ENCODE measurements at regions not wholly inside any gene's neighbourhood (a gene's known extent, or its start where the extent isn't known, plus 50 kb on each side); places are given as distances from the start of the nearest gene placed in this dataset.

GRCh38 chr10:57799625-57800024 lies 468.1 kb downstream of the IPMK start:
- no peaks in the 10 kb centered on the region for H3K36me3 ChIP-seq
- no peak overlapping the region for H3K27ac ChIP-seq
- H3K9me3 ChIP-seq (replicated peaks) = no peaks in the 10 kb centered on the region
- no peak overlapping the region for H3K4me3 ChIP-seq
- H3K27me3 ChIP-seq = no peaks in the 10 kb centered on the region
- DNase-seq = no peak
- H3K4me1 ChIP-seq = no peaks in the 10 kb centered on the region

- H3K9me3 ChIP-seq (replicated peaks) = no peaks in the 10 kb centered on the region
- no peaks in the 10 kb centered on the region for H3K4me1 ChIP-seq
- no peak for DNase-seq
- no peaks in the 10 kb centered on the region for H3K27me3 ChIP-seq
- no peak overlapping the region for H3K4me3 ChIP-seq
- H3K36me3 ChIP-seq = no peaks in the 10 kb centered on the region
- H3K27ac ChIP-seq = no peak overlapping the region
Measured at GRCh38 chr10:57798830-57799229, 468.9 kb downstream of the IPMK start.

- Histone ChIP-seq H3K9me3 (replicated peaks) (no peaks in the 10 kb centered on the region), H3K36me3 (no peaks in the 10 kb centered on the region), H3K27me3 (no peaks in the 10 kb centered on the region), H3K27ac (no peak overlapping the region), H3K4me1 (no peaks in the 10 kb centered on the region), H3K4me3 (no peak overlapping the region)
- DNase-seq = no peak
Measured at GRCh38 chr10:57791546-57791945, 476.1 kb downstream of the IPMK start.

- Histone ChIP-seq H3K4me3 (no peak overlapping the region), H3K36me3 (no peaks in the 10 kb centered on the region), H3K9me3 (replicated peaks) (no peaks in the 10 kb centered on the region), H3K4me1 (no peaks in the 10 kb centered on the region), H3K27ac (no peak overlapping the region), H3K27me3 (no peaks in the 10 kb centered on the region)
- DNase-seq = no peak
Measured at GRCh38 chr10:57790703-57791102, 477.0 kb downstream of the IPMK start.

- H3K4me3 ChIP-seq = no peak overlapping the region
- no peaks in the 10 kb centered on the region for H3K9me3 ChIP-seq (replicated peaks)
- DNase-seq = no peak
- no peaks in the 10 kb centered on the region for H3K36me3 ChIP-seq
- H3K27me3 ChIP-seq = no peaks in the 10 kb centered on the region
- H3K27ac ChIP-seq = no peak overlapping the region
- no peaks in the 10 kb centered on the region for H3K4me1 ChIP-seq
Measured at GRCh38 chr10:57788117-57788516, 479.6 kb downstream of the IPMK start.

GRCh38 chr10:57786850-57787750 lies 480.6 kb downstream of the IPMK start:
- Histone ChIP-seq H3K9me3 (replicated peaks) (no peaks in the 10 kb centered on the region), H3K4me1 (no peaks in the 10 kb centered on the region), H3K4me3 (no peak overlapping the region), H3K27ac (no peak overlapping the region), H3K36me3 (no peaks in the 10 kb centered on the region), H3K27me3 (no peaks in the 10 kb centered on the region)
- DNase-seq = no peak

- no peak overlapping the region for H3K4me3 ChIP-seq
- no peaks in the 10 kb centered on the region for H3K9me3 ChIP-seq (replicated peaks)
- H3K36me3 ChIP-seq = no peaks in the 10 kb centered on the region
- H3K4me1 ChIP-seq = no peaks in the 10 kb centered on the region
- H3K27ac ChIP-seq = no peak overlapping the region
- no peaks in the 10 kb centered on the region for H3K27me3 ChIP-seq
- no peak for DNase-seq
Measured at GRCh38 chr10:57786331-57786730, 481.4 kb downstream of the IPMK start.

- Histone ChIP-seq H3K27me3 (no peaks in the 10 kb centered on the region), H3K4me1 (no peaks in the 10 kb centered on the region), H3K9me3 (replicated peaks) (no peaks in the 10 kb centered on the region), H3K4me3 (no peak overlapping the region), H3K36me3 (no peaks in the 10 kb centered on the region), H3K27ac (no peak overlapping the region)
- no peak for DNase-seq
Measured at GRCh38 chr10:57785546-57785945, 482.1 kb downstream of the IPMK start.

- no peaks in the 10 kb centered on the region for H3K36me3 ChIP-seq
- DNase-seq = no peak
- no peaks in the 10 kb centered on the region for H3K9me3 ChIP-seq (replicated peaks)
- no peaks in the 10 kb centered on the region for H3K27me3 ChIP-seq
- H3K4me3 ChIP-seq = no peak overlapping the region
- H3K27ac ChIP-seq = no peak overlapping the region
- H3K4me1 ChIP-seq = no peaks in the 10 kb centered on the region
Measured at GRCh38 chr10:57785068-57785467, 482.6 kb downstream of the IPMK start.

- Histone ChIP-seq H3K4me3 (no peak overlapping the region), H3K36me3 (no peaks in the 10 kb centered on the region), H3K9me3 (replicated peaks) (no peaks in the 10 kb centered on the region), H3K27me3 (no peaks in the 10 kb centered on the region), H3K27ac (no peak overlapping the region), H3K4me1 (no peaks in the 10 kb centered on the region)
- DNase-seq = no peak
Measured at GRCh38 chr10:57776688-57777432, 490.8 kb downstream of the IPMK start.

GRCh38 chr10:57775250-57775649 lies 492.4 kb downstream of the IPMK start:
- no peak overlapping the region for H3K4me3 ChIP-seq
- no peaks in the 10 kb centered on the region for H3K27me3 ChIP-seq
- no peaks in the 10 kb centered on the region for H3K4me1 ChIP-seq
- no peaks in the 10 kb centered on the region for H3K9me3 ChIP-seq (replicated peaks)
- no peak overlapping the region for H3K27ac ChIP-seq
- no peak for DNase-seq
- no peaks in the 10 kb centered on the region for H3K36me3 ChIP-seq

- Histone ChIP-seq H3K4me3 (no peak overlapping the region), H3K27ac (no peak overlapping the region), H3K36me3 (no peaks in the 10 kb centered on the region), H3K4me1 (no peaks in the 10 kb centered on the region), H3K27me3 (no peaks in the 10 kb centered on the region), H3K9me3 (replicated peaks) (no peaks in the 10 kb centered on the region)
- no peak for DNase-seq
Measured at GRCh38 chr10:57769298-57769697, 498.4 kb downstream of the IPMK start.

- H3K4me3 ChIP-seq = no peak overlapping the region
- H3K27me3 ChIP-seq = no peaks in the 10 kb centered on the region
- H3K36me3 ChIP-seq = no peaks in the 10 kb centered on the region
- no peaks in the 10 kb centered on the region for H3K4me1 ChIP-seq
- H3K27ac ChIP-seq = no peak overlapping the region
- no peaks in the 10 kb centered on the region for H3K9me3 ChIP-seq (replicated peaks)
- no peak for DNase-seq
Measured at GRCh38 chr10:57759777-57760176, 507.9 kb downstream of the IPMK start.

GRCh38 chr10:57754803-57755202 lies 512.9 kb downstream of the IPMK start:
- Histone ChIP-seq H3K4me3 (no peak overlapping the region), H3K27me3 (no peaks in the 10 kb centered on the region), H3K4me1 (no peaks in the 10 kb centered on the region), H3K9me3 (replicated peaks) (no peaks in the 10 kb centered on the region), H3K27ac (no peak overlapping the region), H3K36me3 (no peaks in the 10 kb centered on the region)
- no peak for DNase-seq

GRCh38 chr10:57743711-57744110 lies 524.0 kb downstream of the IPMK start:
- no peak overlapping the region for H3K27ac ChIP-seq
- DNase-seq = no peak
- H3K4me3 ChIP-seq = no peak overlapping the region
- no peaks in the 10 kb centered on the region for H3K27me3 ChIP-seq
- no peaks in the 10 kb centered on the region for H3K36me3 ChIP-seq
- no peaks in the 10 kb centered on the region for H3K4me1 ChIP-seq
- H3K9me3 ChIP-seq (replicated peaks) = no peaks in the 10 kb centered on the region
